BJ (cell line): ENCODE measurements at regions not wholly inside any gene's neighbourhood (a gene's known extent, or its start where the extent isn't known, plus 50 kb on each side); places are given as distances from the start of the nearest gene placed in this dataset.

Experiments
- CTCF ChIA-PET: fragments of 350-600 bp; formaldehyde crosslinking; extraction: SDS; loops from one replicate; lab custom pipeline; 2021; ENCODE audit warnings: antibody characterized with exemption, inconsistent platforms; lab: Yijun Ruan, JAX
- POLR2A ChIA-PET: fragments of 300-600 bp; sonication (Branson Sonifier 250); formaldehyde crosslinking; extraction: SDS; loops from one replicate; lab custom pipeline; 2021; ENCODE audit warnings: antibody characterized with exemption; lab: Charles Lee
- DNase-seq: peaks from one replicate; pipeline ENCODE4 v3.0.0-alpha.2; 2011; ENCODE audit warnings: low read depth
- H3K27me3 ChIP-seq: 2 replicates; pipeline ENCODE4 v1.6.0; 2011; ENCODE audit warnings: low read length; ENCODE audit not compliant: control insufficient read depth, insufficient read depth
- H3K36me3 ChIP-seq: 2 replicates; pipeline ENCODE4 v1.5.1; 2011; ENCODE audit warnings: low read length; ENCODE audit not compliant: control insufficient read depth, insufficient read depth
- H3K4me3 ChIP-seq: 2 replicates; pipeline ENCODE4 v1.5.1; 2011; ENCODE audit warnings: low read depth, mild to moderate bottlenecking, control low read depth, low read length
- CTCF ChIP-seq: IDR thresholded peaks from 2 replicates; pipeline ENCODE4 v1.5.1; 2011; ENCODE audit warnings: low read depth, mild to moderate bottlenecking, control low read depth, inconsistent platforms, low read length, moderate library complexity; ENCODE audit not compliant: insufficient read depth

GRCh38 chrX:16433021-16433420 lies 216.9 kb upstream of the S100G start:
- ChIA-PET CTCF (interaction anchor here (0.8 kb wide), 1 partner anchor 302 kb away, joined by 3 read pairs; no protein-coding TSS in a partner anchor), POLR2A (no interaction called here)

GRCh38 chrX:16435399-16435986 lies 214.5 kb upstream of the S100G start:
- DNase-seq: no peak
- Histone ChIP-seq H3K4me3 (no peak overlapping the region), H3K36me3 (no peaks in the 10 kb centered on the region), H3K27me3 (no peaks in the 10 kb centered on the region)
- ChIA-PET CTCF (interaction anchor here (1.0 to 2.2 kb wide), 3 partner anchors 10 to 235 kb away, joined by 3 to 8 read pairs (median 5); no protein-coding TSS in a partner anchor), POLR2A (no interaction called here)
- TF ChIP-seq CTCF: no peak

More at GRCh38 chrX:16433021-16433420, 216.9 kb upstream of the S100G start:
- TF ChIP-seq CTCF: no peak
- no peaks in the 10 kb centered on the region for H3K36me3 ChIP-seq
- H3K4me3 ChIP-seq: no peak overlapping the region
- no peak for DNase-seq
- H3K27me3 ChIP-seq: no peaks in the 10 kb centered on the region

- ChIA-PET CTCF (interaction anchor here (0.6 to 2.2 kb wide), 9 partner anchors 9 to 647 kb away, joined by 3 to 9 read pairs (median 3); partner anchors contain the start of gene ZRSR2), POLR2A (interaction anchor here (0.7 kb wide), 1 partner anchor 76 kb away, joined by 7 read pairs; no protein-coding TSS in a partner anchor)
- no peaks in the 10 kb centered on the region for H3K27me3 ChIP-seq
- no peak overlapping the region for H3K4me3 ChIP-seq
- H3K36me3 ChIP-seq: no peaks in the 10 kb centered on the region
- no peak for DNase-seq
- peak; percentile 61 for TF ChIP-seq CTCF
Measured at GRCh38 chrX:16436348-16437188, 213.4 kb upstream of the S100G start.

- no peaks in the 10 kb centered on the region for H3K36me3 ChIP-seq
- POLR2A ChIA-PET: no interaction called here
- DNase-seq: no peak
- H3K27me3 ChIP-seq: no peaks in the 10 kb centered on the region
- CTCF ChIA-PET: interaction anchor here (1.0 to 1.5 kb wide), 2 partner anchors 230 to 254 kb away, joined by 3 read pairs; no protein-coding TSS in a partner anchor
- no peak for TF ChIP-seq CTCF
- no peak overlapping the region for H3K4me3 ChIP-seq
Measured at GRCh38 chrX:16440446-16440845, 209.5 kb upstream of the S100G start.

GRCh38 chrX:16444353-16444752 lies 205.6 kb upstream of the S100G start:
- POLR2A ChIA-PET: interaction anchor here (0.7 kb wide), 1 partner anchor 289 kb away, joined by 3 read pairs; no protein-coding TSS in a partner anchor

More at GRCh38 chrX:16444353-16444752, 205.6 kb upstream of the S100G start:
- CTCF ChIA-PET: interaction anchor here (0.6 to 2.0 kb wide), 14 partner anchors 8 to 315 kb away, joined by 3 to 16 read pairs (median 4); partner anchors contain the start of gene S100G
- H3K4me3 ChIP-seq: no peak overlapping the region
- no peak for TF ChIP-seq CTCF
- H3K27me3 ChIP-seq: no peaks in the 10 kb centered on the region
- no peaks in the 10 kb centered on the region for H3K36me3 ChIP-seq
- no peak for DNase-seq
